Activated CD4-positive, alpha-beta T cell treated with anti-CD3 and anti-CD28 coated beads, Interleukin-2, amount 10 ng/mL, durations not matched to agents 24 days and 14 days (primary cell): ENCODE measurements at regions not wholly inside any gene's neighbourhood (a gene's known extent, or its start where the extent isn't known, plus 50 kb on each side); places are given as distances from the start of the nearest gene placed in this dataset.
"Not testable (repeated sequence)": the region's sequence is repeated elsewhere in the genome, so short reads cannot be mapped to it uniquely, and the experiment has no call there.

Experiments used
- DNase-seq: peaks from one replicate; pipeline ENCODE4 v3.0.0; 2022
- H3K27ac Mint-ChIP-seq: one replicate; pipeline ENCODE4 v1.8.0; 2022; ENCODE audit warnings: mild to moderate bottlenecking, mixed read lengths
- H3K27me3 Mint-ChIP-seq: one replicate; pipeline ENCODE4 v1.8.0; 2022; ENCODE audit warnings: mixed read lengths
- H3K36me3 Mint-ChIP-seq: one replicate; pipeline ENCODE4 v1.8.0; 2022; ENCODE audit warnings: low read depth, mild to moderate bottlenecking, mixed read lengths
- H3K4me1 Mint-ChIP-seq: one replicate; pipeline ENCODE4 v1.8.0; 2021; ENCODE audit warnings: mixed read lengths
- H3K4me3 Mint-ChIP-seq: one replicate; pipeline ENCODE4 v1.8.0; 2022; ENCODE audit warnings: mild to moderate bottlenecking, moderate library complexity, mixed read lengths
- H3K9me3 Mint-ChIP-seq: one replicate; pipeline ENCODE4 v1.8.0; 2021; ENCODE audit warnings: mixed read lengths
- intact Hi-C: fragments of 100-400 bp; cut with micrococcal nuclease; formaldehyde crosslinking; loops from one replicate; pipeline ENCODE4 v1.15.1; 2023

GRCh38 chr10:42883993-42884983, 101.7 kb downstream of the BMS1 start:
- no peaks in the 10 kb centered on the region for H3K36me3 Mint-ChIP-seq
- no peak overlapping the region for H3K4me3 Mint-ChIP-seq
- peaks cover 4% of the 10 kb centered on the region for H3K27me3 Mint-ChIP-seq
- H3K9me3 Mint-ChIP-seq: peaks cover 12% of the 10 kb centered on the region
- DNase-seq: no peak
- no peaks in the 10 kb centered on the region for H3K4me1 Mint-ChIP-seq
- intact Hi-C loops: no loop called here
- H3K27ac Mint-ChIP-seq: no peak overlapping the region

DNA sequence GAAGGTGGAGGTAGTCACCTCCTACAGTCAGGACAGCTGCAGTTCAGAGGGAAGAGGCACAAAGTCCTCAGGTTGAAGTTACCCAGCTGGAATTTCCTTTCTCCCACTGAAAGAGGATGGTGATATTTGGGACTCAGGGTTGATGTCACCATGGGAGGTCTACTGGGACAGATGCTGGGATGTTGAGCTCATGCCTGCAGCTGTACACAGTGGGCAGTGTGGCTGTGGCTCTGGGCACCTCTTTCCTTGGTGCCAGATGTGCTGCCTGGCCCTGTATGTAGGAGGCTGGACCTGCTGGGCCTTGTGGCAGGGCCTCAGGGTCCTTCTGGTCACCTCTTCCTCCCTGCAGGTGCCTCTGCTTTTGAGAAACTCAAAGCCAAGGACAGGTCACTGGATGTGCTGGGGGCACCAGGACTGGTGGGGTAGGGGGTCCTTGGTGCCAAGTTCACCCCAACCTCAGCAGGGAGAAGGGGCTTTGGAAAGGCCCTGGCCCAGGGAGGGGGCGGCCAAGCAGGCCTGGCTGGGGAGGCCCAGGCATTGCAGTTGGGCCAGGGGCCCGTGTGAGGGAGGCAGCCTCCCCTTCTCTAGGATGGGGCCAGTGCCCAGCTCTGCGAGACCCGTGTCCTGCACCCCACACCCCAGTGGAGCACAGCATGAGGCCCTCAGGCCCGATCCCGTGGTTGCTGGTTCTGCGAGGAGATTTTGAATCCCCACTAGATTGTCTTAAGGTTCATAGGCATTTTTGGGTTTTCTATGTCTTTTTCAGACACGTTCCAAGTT, 103.1 kb downstream of the BMS1 start:
- no peaks in the 10 kb centered on the region for H3K36me3 Mint-ChIP-seq
- H3K4me1 Mint-ChIP-seq: no peaks in the 10 kb centered on the region
- H3K4me3 Mint-ChIP-seq: no peak overlapping the region
- no peak overlapping the region for H3K27ac Mint-ChIP-seq
- H3K27me3 Mint-ChIP-seq: peaks cover 4% of the 10 kb centered on the region
- peaks cover 12% of the 10 kb centered on the region for H3K9me3 Mint-ChIP-seq
- intact Hi-C loops: no loop called here
- DNase-seq: no peak

DNA sequence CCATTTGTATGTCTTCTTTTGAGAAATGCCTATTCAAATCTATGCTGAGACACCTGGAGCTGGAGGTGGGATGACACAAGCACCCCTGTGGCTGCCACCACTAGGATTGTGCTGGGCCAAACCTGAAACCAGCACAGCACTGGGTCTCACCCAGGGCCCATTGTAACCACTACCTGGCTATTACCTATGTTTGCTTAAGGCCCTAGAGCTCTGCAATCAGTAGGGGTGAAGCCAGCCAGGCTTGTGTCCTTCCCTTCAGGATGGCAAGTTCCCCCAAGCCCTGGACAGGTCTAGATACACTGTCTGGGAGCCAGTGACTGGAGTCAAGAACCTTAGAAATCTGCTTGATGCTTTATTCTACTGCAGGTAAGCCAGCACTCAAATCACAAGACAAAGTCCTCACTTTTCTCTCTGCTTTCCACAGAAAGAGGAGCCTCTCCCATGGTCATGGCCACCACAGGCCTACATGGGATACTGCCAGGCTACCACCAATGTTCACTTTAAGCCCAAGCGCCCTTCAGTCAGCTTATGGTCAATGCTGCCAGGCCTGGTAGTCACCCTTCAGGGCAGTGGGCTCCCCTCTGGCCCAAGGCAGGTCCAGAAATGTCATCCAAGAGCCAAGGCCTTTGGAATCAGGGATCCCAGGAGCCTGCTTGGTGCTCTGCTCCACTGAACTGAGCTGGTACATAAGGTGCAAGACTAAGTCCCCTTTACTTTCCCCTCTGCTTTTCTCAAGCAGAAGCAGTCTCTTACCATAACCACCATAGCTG, 105.3 kb downstream of the BMS1 start:
- Mint-ChIP-seq H3K9me3 (no peaks in the 10 kb centered on the region), H3K4me1 (no peaks in the 10 kb centered on the region), H3K4me3 (no peak overlapping the region), H3K36me3 (no peaks in the 10 kb centered on the region), H3K27ac (no peak overlapping the region), H3K27me3 (no peaks in the 10 kb centered on the region)
- intact Hi-C loops: no loop called here
- DNase-seq: no peak

- H3K4me3 Mint-ChIP-seq: no peak overlapping the region
- no peak for DNase-seq
- intact Hi-C loops: no loop called here
- H3K9me3 Mint-ChIP-seq: no peaks in the 10 kb centered on the region
- no peaks in the 10 kb centered on the region for H3K4me1 Mint-ChIP-seq
- no peaks in the 10 kb centered on the region for H3K36me3 Mint-ChIP-seq
- no peak overlapping the region for H3K27ac Mint-ChIP-seq
- H3K27me3 Mint-ChIP-seq: no peaks in the 10 kb centered on the region
These were observed 106.0 kb downstream of the BMS1 start for GRCh38 chr10:42888504-42889095.

GRCh38 chr10:42896735-42897134, 114.1 kb downstream of the BMS1 start:
- H3K4me3 Mint-ChIP-seq: no peak overlapping the region
- H3K4me1 Mint-ChIP-seq: no peaks in the 10 kb centered on the region
- H3K36me3 Mint-ChIP-seq: peaks cover 1% of the 10 kb centered on the region
- peaks cover 17% of the 10 kb centered on the region for H3K27me3 Mint-ChIP-seq
- no peak for DNase-seq
- no peak overlapping the region for H3K27ac Mint-ChIP-seq
- intact Hi-C loops: no loop called here
- peaks cover 6% of the 10 kb centered on the region for H3K9me3 Mint-ChIP-seq

DNA sequence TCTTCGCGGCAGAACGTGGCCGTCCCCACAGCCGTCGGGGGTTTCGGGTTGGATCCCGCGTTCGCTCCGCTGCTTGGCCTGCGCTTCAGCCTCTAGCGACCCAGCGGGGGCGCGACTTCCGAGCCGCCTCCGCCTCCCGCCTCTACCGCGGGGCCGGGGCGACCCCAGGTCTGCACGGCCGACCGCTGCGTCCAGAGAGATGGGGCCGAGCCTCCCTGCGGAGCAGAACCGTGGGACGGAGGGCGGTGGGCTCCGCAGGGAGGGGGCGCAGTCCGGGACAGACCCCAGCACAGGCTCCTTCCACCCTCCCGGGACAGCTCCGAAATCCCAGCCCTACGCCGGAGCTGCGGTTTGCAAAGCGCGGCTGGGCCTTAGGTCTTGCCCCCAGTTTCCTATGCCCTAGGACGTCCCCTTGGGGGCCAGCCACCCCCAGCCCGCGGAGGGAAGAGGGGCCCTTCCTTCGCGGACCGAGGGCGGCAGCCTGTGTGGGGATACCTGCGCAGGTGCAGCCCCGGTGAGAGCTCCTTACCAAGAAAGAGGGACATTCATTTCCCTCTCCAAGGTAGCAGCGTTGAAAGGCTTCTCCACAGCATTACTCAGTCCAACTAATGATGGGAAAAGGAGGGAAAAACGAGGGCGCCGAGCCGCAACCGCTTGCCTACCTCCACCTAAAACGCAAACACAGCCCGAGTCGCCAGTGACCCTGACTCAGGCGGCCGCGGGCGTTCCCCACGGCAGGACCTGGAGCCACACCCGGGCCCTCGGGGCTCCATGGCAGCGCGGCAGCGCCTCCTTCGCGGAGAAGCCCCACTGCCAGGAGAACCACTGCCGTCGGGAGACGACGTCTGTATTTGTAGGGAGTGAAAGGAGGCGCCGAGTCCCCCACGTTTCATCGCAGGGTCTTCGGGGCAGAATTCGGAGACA, 115.7 kb downstream of the BMS1 start:
- intact Hi-C loops: no loop called here
- H3K4me1 Mint-ChIP-seq: no peaks in the 10 kb centered on the region
- no peak for DNase-seq
- peaks cover 1% of the 10 kb centered on the region for H3K36me3 Mint-ChIP-seq
- peaks cover 17% of the 10 kb centered on the region for H3K27me3 Mint-ChIP-seq
- peaks cover 6% of the 10 kb centered on the region for H3K9me3 Mint-ChIP-seq
- H3K4me3 Mint-ChIP-seq: no peak overlapping the region
- no peak overlapping the region for H3K27ac Mint-ChIP-seq

DNA sequence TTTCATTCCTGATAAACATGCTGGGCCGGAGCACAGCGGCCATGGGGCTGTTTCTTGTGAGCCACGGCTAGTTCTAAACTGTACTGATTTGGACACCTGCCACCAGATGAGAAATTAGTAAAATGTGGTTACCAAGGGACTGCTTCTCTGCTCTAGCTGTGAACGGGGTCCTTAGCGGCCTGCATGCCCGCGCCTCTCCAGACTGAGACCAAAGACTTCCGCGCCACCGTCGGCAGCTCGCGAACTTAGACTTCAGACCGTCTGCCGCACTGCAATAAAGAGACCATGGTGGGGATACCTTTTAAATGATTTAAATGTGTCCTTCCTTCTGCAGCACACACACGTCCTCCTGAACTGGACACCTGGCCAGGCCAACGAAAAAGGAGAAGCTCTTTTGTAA, 116.4 kb downstream of the BMS1 start:
- Mint-ChIP-seq H3K4me3 (no peak overlapping the region), H3K9me3 (peaks cover 6% of the 10 kb centered on the region)
- intact Hi-C loops: no loop called here

GRCh38 chr10:42900346-42900745, 117.8 kb downstream of the BMS1 start:
- intact Hi-C loops, H3K36me3 Mint-ChIP-seq, H3K4me1 Mint-ChIP-seq, H3K4me3 Mint-ChIP-seq, DNase-seq, H3K9me3 Mint-ChIP-seq, H3K27ac Mint-ChIP-seq: not testable (repeated sequence)
- peaks cover 17% of the 10 kb centered on the region for H3K27me3 Mint-ChIP-seq

More for the DNA sequence above, 116.4 kb downstream of the BMS1 start:
- Mint-ChIP-seq H3K27me3 (peaks cover 17% of the 10 kb centered on the region), H3K36me3 (peaks cover 1% of the 10 kb centered on the region), H3K4me1 (no peaks in the 10 kb centered on the region), H3K27ac (no peak overlapping the region)
- DNase-seq: no peak

GRCh38 chr10:42911359-42911758, 128.8 kb downstream of the BMS1 start:
- H3K9me3 Mint-ChIP-seq: peaks cover 15% of the 10 kb centered on the region
- H3K4me1 Mint-ChIP-seq: no peaks in the 10 kb centered on the region
- peak; percentile 34 for DNase-seq
- H3K27me3 Mint-ChIP-seq: no peaks in the 10 kb centered on the region
- H3K27ac Mint-ChIP-seq: no peak overlapping the region
- H3K4me3 Mint-ChIP-seq: no peak overlapping the region
- intact Hi-C loops: no loop called here
- H3K36me3 Mint-ChIP-seq: no peaks in the 10 kb centered on the region

DNA sequence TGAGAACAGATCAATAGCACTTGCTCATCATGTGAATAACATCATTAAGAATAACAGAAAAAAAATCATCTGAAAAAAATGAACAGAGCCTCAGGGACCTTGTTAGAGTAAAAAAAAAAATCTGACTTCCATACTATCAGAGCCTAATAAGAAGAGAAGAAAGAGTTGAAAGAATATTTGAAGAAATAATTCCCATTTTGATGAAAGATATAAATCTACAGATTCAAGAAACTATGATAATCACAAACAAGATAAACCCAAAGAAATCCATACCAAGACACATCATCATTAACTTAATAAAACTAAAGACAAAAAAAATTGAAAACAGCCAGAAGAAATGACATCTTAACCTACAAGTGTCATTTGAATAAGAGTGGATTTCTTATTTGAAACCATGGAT, 134.4 kb downstream of the BMS1 start:
- no peaks in the 10 kb centered on the region for H3K4me1 Mint-ChIP-seq
- H3K4me3 Mint-ChIP-seq: no peak overlapping the region
- H3K27ac Mint-ChIP-seq: no peak overlapping the region
- peaks cover 3% of the 10 kb centered on the region for H3K27me3 Mint-ChIP-seq
- no peaks in the 10 kb centered on the region for H3K36me3 Mint-ChIP-seq
- intact Hi-C loops: no loop called here
- no peak for DNase-seq
- H3K9me3 Mint-ChIP-seq: peaks cover 15% of the 10 kb centered on the region

DNA sequence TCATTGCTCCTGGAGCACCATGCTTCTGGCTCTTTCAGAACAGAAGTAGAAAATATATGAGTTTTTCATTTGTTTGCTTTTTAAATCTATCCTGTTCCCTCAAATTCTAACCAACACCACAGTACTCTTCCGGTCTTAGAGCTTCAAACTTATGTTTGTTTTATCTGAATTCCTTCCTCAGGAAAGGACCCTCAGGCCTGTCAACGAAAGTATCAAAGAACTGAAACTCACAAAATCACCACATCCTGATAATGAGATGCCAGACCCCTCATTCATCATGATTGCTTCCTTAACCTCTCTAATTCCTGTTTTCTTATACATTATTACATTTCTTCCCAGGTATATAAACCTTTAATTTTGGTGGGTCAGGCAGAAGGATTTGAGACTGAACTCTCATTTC, 135.2 kb downstream of the BMS1 start:
- intact Hi-C loops: no loop called here
- Mint-ChIP-seq H3K4me1 (no peaks in the 10 kb centered on the region), H3K27ac (no peak overlapping the region), H3K4me3 (no peak overlapping the region), H3K36me3 (no peaks in the 10 kb centered on the region), H3K27me3 (peaks cover 3% of the 10 kb centered on the region), H3K9me3 (peaks cover 15% of the 10 kb centered on the region)
- DNase-seq: no peak

GRCh38 chr10:42921951-42922350, 139.4 kb downstream of the BMS1 start:
- Mint-ChIP-seq H3K4me3 (no peak overlapping the region), H3K27ac (no peak overlapping the region), H3K4me1 (no peaks in the 10 kb centered on the region), H3K9me3 (peaks cover 8% of the 10 kb centered on the region), H3K27me3 (peaks cover 5% of the 10 kb centered on the region), H3K36me3 (no peaks in the 10 kb centered on the region)
- no peak for DNase-seq
- intact Hi-C loops: no loop called here

DNA sequence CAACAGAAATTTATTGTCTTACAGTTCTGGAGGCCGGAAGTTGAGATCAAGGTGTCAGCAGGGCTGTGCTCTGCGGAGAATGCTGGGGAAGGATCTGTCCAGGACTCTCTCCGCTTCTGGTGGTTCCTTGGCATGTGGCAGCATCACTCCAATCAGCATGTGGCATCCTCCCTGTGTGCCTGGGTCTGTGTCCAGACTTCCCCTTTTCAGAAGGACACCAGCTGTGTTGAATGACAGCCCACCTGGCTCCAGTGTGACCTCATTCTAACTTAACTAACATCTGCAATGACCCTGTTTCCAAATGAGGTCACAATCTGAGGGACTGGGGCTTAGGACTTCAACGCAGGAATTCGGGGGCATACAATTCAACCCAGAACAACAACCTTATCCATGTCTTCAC, 141.9 kb downstream of the BMS1 start:
- no peak for DNase-seq
- Mint-ChIP-seq H3K27me3 (peaks cover 2% of the 10 kb centered on the region), H3K4me3 (no peak overlapping the region), H3K27ac (no peak overlapping the region), H3K9me3 (no peaks in the 10 kb centered on the region), H3K36me3 (no peaks in the 10 kb centered on the region), H3K4me1 (no peaks in the 10 kb centered on the region)
- intact Hi-C loops: no loop called here
